HG03159 (cell line): ENCODE measurements at regions not wholly inside any gene's neighbourhood (a gene's known extent, or its start where the extent isn't known, plus 50 kb on each side); places are given as distances from the start of the nearest gene placed in this dataset.
"Not testable (repeated sequence)": the region's sequence is repeated elsewhere in the genome, so short reads cannot be mapped to it uniquely, and the experiment has no call there.

ENCODE experiments used
- ATAC-seq: cut with Tn5 transposase; IDR thresholded peaks from one replicate; pipeline ENCODE4 v1.9.1; 2021; ENCODE audit warnings: mild to moderate bottlenecking, moderate library complexity; ENCODE audit not compliant: unreplicated experiment

- ATAC-seq = no peak
Observed at GRCh38 chr2:176565641-176566323, 296.5 kb downstream of the MTX2 start.

DNA sequence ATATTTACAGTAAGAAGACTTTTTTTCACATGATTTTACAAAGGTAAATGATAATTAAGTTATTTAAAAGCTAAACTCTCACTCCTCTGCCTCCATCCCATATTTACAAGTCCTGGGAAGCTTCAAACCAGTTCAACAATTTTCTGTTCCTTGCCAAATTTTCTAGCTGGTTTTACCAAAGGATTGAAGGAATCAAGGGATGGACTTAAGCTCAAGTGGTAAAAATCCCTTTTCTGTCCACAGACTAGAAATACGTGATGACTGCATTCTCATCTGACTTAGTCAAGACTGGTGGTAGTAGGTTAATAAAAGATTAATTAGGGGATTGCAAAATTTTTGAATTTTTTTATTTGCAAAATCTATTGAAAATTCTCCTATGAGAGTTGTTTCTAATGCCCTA is 297.3 kb downstream of the MTX2 start:
- ATAC-seq = no peak

- ATAC-seq = no peak
Observed at GRCh38 chr2:176566961-176567360, 297.7 kb downstream of the MTX2 start.

DNA sequence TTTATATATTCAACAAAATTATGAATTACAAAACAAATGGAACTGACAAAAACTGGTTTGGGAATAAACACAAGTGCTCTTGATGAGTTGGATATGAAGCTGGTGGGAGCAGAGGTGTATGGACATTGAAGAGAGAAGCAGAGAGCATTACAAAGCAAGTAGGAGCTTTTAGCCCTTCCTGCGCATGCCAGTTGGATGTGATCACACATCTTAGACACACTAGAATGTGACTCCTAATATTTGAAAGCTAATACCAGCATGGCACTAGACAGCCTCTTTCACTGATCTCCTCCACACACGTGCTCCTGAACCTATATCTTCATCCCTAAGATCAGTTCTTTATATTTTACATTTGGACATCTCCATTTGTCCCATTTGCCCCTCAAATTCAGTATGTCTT is 298.1 kb downstream of the MTX2 start:
- no peak for ATAC-seq

- no peak for ATAC-seq
Observed at GRCh38 chr2:176569574-176569973, 300.3 kb downstream of the MTX2 start.

DNA sequence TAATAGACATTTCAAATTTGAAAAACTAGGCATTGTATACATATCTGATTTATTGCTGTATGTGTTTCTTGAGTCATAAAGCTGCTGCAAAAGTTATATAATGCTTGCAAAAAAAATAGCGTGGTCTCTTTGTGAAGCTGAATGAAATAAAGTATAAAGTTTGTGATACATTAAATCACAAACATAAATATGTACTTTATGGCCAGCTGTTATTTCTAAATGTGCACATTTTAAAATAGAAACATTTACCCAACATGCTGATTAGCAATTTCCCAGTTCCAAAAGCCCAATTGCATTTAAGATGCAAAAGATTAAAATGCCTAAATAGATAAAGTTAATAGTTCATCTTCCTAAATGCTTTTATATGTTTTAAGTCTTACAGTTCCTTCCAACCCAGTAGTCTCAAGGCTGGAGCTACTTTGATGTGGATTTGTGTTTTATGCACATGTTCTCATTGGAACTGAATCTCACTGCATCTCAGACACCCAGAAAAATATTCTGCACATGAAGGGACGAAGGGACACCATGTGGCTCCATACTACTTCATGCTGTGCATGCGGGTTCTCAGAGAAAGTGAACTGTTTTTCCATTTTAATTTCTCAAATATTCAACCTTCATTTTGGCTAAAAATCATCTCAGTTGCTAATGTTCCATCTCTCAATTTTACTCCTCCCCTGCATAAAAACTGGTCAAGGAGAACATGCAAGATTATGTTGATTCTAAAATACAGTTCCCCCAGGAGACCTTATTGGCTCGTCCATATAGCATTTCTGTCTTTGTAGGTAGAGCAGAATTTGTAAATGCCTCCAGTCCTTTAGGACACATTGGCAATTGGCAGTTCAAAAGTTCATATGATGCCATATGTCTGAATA is 304.6 kb downstream of the MTX2 start:
- ATAC-seq = no peak

DNA sequence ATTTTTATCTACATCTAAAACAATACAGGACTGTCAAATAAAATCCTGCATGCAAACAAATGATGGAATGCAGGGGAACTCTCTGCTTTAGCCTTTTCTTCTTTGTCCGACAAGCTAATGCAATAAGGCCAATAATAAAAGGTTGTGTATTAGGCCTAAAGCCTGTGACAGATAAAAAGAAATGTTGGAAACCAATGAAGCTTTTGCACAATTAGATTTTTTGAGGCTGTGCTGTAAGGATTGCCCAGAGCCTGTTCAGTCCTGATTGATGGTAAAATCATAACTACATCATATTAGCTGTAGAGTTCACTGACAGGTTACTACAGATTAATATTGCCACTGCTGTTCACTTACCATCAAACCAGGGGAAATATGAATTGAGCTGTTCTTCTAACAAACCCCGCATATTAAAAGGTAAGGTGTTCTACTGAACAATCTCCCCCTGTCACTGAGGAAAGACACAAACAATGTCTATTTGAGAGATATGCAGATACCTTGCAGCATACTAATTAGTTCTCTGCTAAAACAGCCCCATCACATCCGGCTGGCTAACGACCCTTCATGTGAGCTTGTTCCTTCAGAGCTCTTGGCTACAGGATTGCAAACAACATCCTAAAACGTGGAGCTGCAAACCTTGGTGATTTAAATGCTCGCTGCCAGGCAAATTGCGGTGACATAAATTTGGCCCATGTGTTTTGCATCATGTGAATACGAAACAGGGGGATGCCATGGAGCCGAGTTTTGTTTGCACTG is 305.4 kb downstream of the MTX2 start:
- ATAC-seq = no peak

- ATAC-seq = no peak
Observed at GRCh38 chr2:176575237-176575744, 306.0 kb downstream of the MTX2 start.

DNA sequence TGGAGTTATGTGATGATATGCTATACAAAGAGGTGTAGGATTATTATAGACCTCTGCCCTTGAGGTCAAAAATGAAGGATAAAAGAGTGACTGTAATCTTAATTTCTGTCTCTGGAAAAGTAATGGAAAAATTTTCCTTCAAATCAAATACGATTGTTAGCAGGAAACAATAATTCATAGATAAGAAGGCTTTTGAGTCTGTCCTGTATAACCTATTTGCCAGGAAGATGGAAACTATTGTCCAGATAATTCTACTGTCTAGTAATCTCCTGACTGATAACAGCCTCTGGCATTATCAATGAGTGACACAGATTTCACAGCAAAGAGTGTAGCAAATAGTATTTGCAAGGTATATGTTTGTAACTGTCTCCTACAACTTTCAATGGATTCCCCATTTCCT is 307.8 kb downstream of the MTX2 start:
- no peak for ATAC-seq

DNA sequence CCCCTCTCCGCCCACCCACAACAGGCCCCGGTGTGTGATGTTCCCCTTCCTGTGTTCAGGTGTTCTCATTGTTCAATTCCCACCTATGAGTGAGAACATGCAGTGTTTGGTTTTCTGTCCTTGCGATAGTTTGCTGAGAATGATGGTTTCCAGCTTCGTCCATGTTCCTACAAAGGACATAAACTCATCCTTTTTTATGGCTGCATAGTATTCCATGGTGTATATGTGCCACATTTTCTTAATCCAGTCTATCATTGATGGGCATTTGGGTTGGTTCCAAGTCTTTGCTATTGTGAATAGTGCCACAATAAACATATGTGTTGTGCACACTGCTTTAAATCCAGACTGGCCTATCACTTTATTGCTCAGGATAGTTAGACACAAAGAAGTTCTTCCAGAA is 309.1 kb downstream of the MTX2 start:
- ATAC-seq = not testable (repeated sequence)

- ATAC-seq = no peak
Observed at GRCh38 chr2:176579608-176580007, 310.4 kb downstream of the MTX2 start.

DNA sequence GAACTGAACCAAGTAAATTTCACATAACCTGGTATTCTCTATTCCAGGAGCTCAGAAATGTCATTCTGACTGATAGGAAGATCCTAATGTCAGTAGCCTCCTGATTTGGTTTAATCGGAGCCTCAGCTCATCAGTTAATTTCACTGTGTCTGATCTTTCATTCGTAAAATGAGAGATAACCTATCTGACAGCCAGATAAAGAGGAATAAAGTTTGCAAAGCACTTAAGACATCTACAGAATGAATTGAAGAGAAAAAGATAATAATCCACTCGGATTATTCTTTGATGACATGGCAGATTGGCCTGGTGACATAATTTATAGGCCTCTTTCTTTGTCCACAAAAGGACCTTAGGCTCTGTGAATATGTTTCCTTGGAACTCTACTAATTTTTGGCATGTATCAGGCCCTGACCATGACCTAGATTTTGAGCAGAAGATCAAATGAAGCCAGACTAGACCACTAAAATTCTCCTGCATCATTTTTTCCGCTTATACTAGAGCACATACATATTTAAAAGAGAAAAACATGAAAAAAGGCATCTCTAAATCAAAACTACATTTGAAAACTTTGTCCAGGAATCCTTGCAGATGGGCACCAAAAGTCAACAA is 312.4 kb downstream of the MTX2 start:
- no peak for ATAC-seq

- ATAC-seq = no peak
Observed at GRCh38 chr2:176582176-176582575, 312.9 kb downstream of the MTX2 start.

GRCh38 chr2:176582990-176583481 is 313.8 kb downstream of the MTX2 start:
- ATAC-seq = no peak

DNA sequence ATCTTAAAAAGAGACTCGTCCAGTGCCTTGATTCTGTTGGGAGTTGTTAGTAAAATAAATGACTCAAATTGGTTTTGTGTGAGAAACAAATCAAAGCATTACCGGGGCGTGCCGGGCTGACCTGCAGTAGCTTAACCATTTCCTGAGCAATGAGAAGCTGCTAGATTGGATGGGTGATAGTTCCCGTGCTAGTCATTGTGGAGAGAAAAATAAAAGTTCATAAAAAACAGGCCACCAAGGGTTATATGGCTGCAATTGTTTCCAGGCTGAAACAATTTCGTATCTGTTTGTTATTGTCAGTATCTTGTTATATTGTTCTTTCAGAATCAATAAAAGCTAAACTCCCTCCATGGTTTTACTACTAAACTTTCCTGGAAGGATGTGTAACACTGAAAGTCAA is 314.4 kb downstream of the MTX2 start:
- no peak for ATAC-seq

- ATAC-seq = no peak
Observed at GRCh38 chr2:176584333-176584732, 315.1 kb downstream of the MTX2 start.

- no peak for ATAC-seq
Observed at GRCh38 chr2:176585291-176585690, 316.0 kb downstream of the MTX2 start.

- ATAC-seq = no peak
Observed at GRCh38 chr2:176585791-176586190, 316.5 kb downstream of the MTX2 start.

DNA sequence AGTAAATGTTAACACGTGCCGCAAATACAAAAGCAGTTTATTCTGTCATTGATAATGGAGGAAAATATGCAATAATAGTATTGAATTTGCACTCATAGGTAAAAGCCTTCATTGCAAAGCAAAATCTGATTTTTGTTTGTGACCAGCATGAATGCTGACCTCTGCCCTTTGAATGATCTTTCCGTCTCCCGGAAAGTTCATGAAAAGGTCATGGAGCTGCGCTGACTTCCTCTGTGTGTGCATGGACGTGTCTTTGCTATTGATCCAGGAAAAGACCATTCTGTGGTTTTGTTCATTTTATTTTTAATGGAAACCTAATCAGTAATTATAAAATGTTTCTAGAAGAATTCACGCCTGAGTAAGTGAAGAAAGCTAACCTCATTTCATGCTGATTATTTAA is 320.0 kb downstream of the MTX2 start:
- no peak for ATAC-seq

DNA sequence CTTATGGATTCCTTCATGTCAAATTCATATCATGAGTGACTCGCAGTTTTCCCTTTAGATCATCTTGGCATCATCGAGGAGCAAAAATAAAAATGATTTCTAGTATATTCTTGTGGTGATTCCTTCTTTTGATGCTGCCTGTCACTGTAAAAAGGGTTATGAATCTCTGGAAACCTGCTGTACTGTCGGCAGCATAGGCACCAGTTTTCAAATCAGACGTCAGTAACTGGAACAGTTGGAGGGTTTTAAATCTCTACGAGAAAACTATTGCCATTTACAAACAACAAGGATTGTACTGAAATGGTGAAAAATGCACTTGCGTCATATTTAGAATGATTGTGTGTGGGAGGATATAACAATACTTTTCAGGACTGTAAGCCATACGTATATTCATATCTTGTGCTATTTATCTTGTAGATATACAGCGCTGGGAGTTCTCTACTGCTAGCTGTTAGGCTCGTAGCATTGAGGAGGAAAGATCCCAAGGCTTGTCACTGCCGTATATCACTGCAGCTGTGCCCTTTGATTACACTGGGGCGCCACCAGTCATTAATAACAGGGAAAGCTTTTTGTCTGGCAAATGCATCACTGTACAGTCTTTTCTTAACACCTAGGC is 320.7 kb downstream of the MTX2 start:
- ATAC-seq = no peak
